Mesothelial cell of epicardium (in vitro differentiated cells): ENCODE measurements at regions not wholly inside any gene's neighbourhood (a gene's known extent, or its start where the extent isn't known, plus 50 kb on each side); places are given as distances from the start of the nearest gene placed in this dataset.
A peak's percentile ranks its signal among the peaks of the same experiment; 100 is the strongest.

Experiments used
- DNase-seq, 2 experiments: peaks; one replicate each; pipeline ENCODE4 v3.0.0; 2021; ENCODE audit warnings: low spot score in 2 of 2; ENCODE audit not compliant: unreplicated experiment in 2 of 2
- H3K27ac Mint-ChIP-seq: 2 replicates; pipeline ENCODE4 v1.8.0; 2021; ENCODE audit warnings: mixed read lengths
- H3K27me3 Mint-ChIP-seq: 2 replicates; pipeline ENCODE4 v1.8.0; 2021; ENCODE audit warnings: low read depth, mixed read lengths
- H3K36me3 Mint-ChIP-seq: 2 replicates; pipeline ENCODE4 v1.8.0; 2021; ENCODE audit warnings: mixed read lengths
- H3K4me1 Mint-ChIP-seq: 2 replicates; pipeline ENCODE4 v1.8.0; 2021; ENCODE audit warnings: mixed read lengths
- H3K4me3 Mint-ChIP-seq: 2 replicates; pipeline ENCODE4 v1.8.0; 2021; ENCODE audit warnings: mild to moderate bottlenecking, moderate library complexity, mixed read lengths
- H3K9me3 Mint-ChIP-seq: 2 replicates; pipeline ENCODE4 v1.8.0; 2021; ENCODE audit warnings: mixed read lengths
- CTCF ChIP-seq: fragments of 200-600 bp; sonication (generic); IDR thresholded peaks from one replicate; pipeline ENCODE4 v1.5.0; 2021; ENCODE audit warnings: antibody characterized with exemption; ENCODE audit not compliant: unreplicated experiment

- no peak overlapping the region for H3K27ac Mint-ChIP-seq
- H3K36me3 Mint-ChIP-seq = no peaks in the 10 kb centered on the region
- no peak for TF ChIP-seq CTCF
- DNase-seq = no peak
- H3K4me3 Mint-ChIP-seq = no peak overlapping the region
- H3K27me3 Mint-ChIP-seq = no peaks in the 10 kb centered on the region
- H3K4me1 Mint-ChIP-seq = peaks cover 30% of the 10 kb centered on the region
- H3K9me3 Mint-ChIP-seq = peaks cover 4% of the 10 kb centered on the region
Observed at GRCh38 chr1:218494449-218494852, 149.3 kb downstream of the TGFB2 start.

DNA sequence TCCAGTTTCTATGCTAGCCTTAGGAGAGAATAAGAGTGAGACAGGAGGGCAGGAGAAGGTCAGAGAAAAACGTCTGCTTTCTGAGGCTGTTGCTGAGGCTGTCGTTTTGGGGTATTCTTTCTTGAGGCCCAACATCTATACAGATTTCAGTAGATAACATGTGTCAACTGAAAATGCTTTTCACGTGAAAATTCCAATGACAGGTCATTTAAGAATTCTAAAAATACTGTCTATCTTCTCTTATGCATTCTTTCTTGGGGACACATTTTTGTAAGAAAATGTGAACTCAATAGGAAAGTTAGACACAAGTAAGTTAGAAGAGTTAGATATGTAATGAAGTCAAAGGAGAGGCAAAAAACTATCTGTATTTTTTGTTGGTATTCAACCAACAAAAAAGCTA, 150.8 kb downstream of the TGFB2 start:
- TF ChIP-seq CTCF = no peak
- peaks cover 30% of the 10 kb centered on the region for H3K4me1 Mint-ChIP-seq

GRCh38 chr1:218496561-218496960, 151.4 kb downstream of the TGFB2 start:
- H3K4me1 Mint-ChIP-seq = peaks cover 32% of the 10 kb centered on the region
- H3K27me3 Mint-ChIP-seq = no peaks in the 10 kb centered on the region
- H3K9me3 Mint-ChIP-seq = peaks cover 4% of the 10 kb centered on the region
- DNase-seq = no peak
- TF ChIP-seq CTCF = no peak
- no peak overlapping the region for H3K27ac Mint-ChIP-seq
- no peak overlapping the region for H3K4me3 Mint-ChIP-seq
- no peaks in the 10 kb centered on the region for H3K36me3 Mint-ChIP-seq

More for the DNA sequence above, 150.8 kb downstream of the TGFB2 start:
- Mint-ChIP-seq H3K4me3 (no peak overlapping the region), H3K9me3 (peaks cover 4% of the 10 kb centered on the region), H3K27ac (no peak overlapping the region), H3K27me3 (no peaks in the 10 kb centered on the region), H3K36me3 (no peaks in the 10 kb centered on the region)
- DNase-seq = no peak

DNA sequence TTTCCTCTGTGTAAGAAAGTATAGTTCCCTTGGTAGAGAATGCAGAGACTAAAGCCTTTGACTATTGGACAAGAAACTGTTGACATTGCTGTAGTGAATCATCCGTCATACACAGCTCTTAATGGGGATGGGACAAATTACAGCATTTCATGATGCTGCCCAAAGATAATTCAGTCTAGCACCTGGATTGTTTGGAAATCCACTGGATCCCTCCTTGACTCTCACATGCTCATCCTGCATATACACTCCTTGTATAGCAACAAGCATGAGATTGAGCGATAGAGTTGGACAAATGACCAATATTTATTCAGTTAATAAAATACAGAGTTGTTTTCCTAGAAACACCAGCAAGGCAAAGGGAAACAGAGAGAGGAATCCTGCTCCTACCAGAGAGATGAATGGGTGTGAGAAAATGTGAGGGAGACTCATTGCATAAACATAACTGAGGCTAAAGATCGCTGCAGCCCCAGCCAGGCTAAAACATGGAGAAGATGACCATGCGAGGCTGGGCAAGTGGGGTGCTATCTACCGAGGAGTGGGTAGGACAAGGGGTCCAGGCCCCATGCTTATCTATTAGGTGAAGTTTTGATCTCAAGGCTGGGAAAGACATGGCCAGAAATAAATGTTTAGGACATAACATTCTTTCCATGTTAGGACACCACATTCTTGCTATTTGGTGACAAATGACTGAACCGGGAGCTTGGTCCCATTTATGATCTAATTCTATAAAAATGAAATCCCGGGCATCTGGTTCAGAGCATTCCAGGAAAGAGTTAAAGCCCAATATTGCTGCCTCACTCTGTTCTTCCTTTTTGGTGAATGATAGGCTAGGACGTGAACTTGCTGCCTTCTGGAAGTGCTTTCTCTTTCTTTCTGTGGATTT, 153.2 kb downstream of the TGFB2 start:
- no peak overlapping the region for H3K4me3 Mint-ChIP-seq
- no peaks in the 10 kb centered on the region for H3K27me3 Mint-ChIP-seq
- TF ChIP-seq CTCF = no peak
- no peaks in the 10 kb centered on the region for H3K36me3 Mint-ChIP-seq
- H3K9me3 Mint-ChIP-seq = no peaks in the 10 kb centered on the region
- peaks cover 32% of the 10 kb centered on the region for H3K4me1 Mint-ChIP-seq
- DNase-seq = no peak
- peak overlapping the region; percentile 95 for H3K27ac Mint-ChIP-seq

DNA sequence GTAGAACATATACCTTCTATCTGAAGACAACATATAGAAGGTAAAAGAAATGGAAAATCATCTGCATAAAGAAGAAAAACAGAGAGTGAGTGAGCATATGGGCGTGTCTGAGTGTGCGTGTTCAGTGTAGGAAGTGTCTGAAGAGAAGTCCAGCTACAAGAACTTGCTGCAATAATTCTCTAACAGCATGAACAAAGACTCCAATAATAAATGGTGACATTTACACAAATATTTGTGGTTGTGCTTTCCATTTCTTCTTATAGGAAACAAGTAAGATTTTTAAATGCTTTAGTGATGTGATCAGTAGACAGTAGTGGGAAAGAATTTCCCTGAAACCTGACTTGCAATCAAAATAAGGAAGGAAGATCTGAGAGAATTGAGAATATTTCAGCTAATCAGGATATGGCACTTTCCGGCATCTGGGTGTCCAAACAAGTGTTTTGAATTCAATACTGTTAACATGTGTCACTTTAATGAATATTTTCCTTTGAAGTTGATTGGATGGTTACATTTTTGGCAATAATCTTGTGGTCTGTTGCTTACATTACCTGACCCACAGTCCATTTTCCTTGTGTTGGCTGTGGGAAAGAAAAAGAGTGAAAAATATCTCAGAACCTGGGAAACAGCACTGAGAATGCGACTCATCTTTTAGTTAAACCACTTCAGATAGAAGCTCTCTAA, 154.0 kb downstream of the TGFB2 start:
- H3K27me3 Mint-ChIP-seq = no peaks in the 10 kb centered on the region
- H3K27ac Mint-ChIP-seq = peak overlapping the region; percentile 95
- DNase-seq = no peak
- H3K36me3 Mint-ChIP-seq = no peaks in the 10 kb centered on the region
- H3K4me3 Mint-ChIP-seq = peak overlapping the region; percentile 11
- no peaks in the 10 kb centered on the region for H3K9me3 Mint-ChIP-seq
- H3K4me1 Mint-ChIP-seq = peaks cover 32% of the 10 kb centered on the region
- TF ChIP-seq CTCF = no peak
